SU-DHL-6 (cell line): ENCODE measurements at regions not wholly inside any gene's neighbourhood (a gene's known extent, or its start where the extent isn't known, plus 50 kb on each side); places are given as distances from the start of the nearest gene placed in this dataset.
A peak's percentile ranks its signal among the peaks of the same experiment; 100 is the strongest.

ENCODE experiments used
- H2AFZ ChIP-seq: fragments of 200-600 bp; sonication (generic); 2 replicates; pipeline ENCODE4 v1.6.1; 2014; ENCODE audit warnings: low read depth, mild to moderate bottlenecking, moderate library complexity, mixed read lengths, antibody characterized with exemption, low read length; ENCODE audit not compliant: severe bottlenecking
- H3F3A ChIP-seq: fragments of 200-600 bp; shearing (Covaris generic); 2 replicates; pipeline ENCODE4 v1.6.0; 2016; ENCODE audit warnings: antibody characterized with exemption, mild to moderate bottlenecking; ENCODE audit not compliant: insufficient read depth
- H3K27ac ChIP-seq: fragments of 200-600 bp; sonication (generic); 2 replicates; pipeline ENCODE4 v1.5.1; 2016; ENCODE audit warnings: low read depth, mild to moderate bottlenecking, low read length, moderate library complexity, mixed read lengths
- H3K27me3 ChIP-seq: fragments of 200-600 bp; sonication (generic), shearing (Covaris generic); 2 replicates; pipeline ENCODE4 v1.6.0; 2014; ENCODE audit warnings: mild to moderate bottlenecking, low read length
- H3K36me3 ChIP-seq: fragments of 200-600 bp; sonication (generic); 2 replicates; pipeline ENCODE4 v1.6.1; 2014; ENCODE audit warnings: mild to moderate bottlenecking, low read length, mixed read lengths
- H3K4me2 ChIP-seq: fragments of 300-600, 200-600 bp; shearing (Covaris generic), sonication (generic); 2 replicates; pipeline ENCODE4 v1.6.0; 2014; ENCODE audit warnings: low read length, low read depth, mild to moderate bottlenecking; ENCODE audit not compliant: poor library complexity, severe bottlenecking
- H3K4me3 ChIP-seq: fragments of 200-600 bp; sonication (generic); 2 replicates; pipeline ENCODE4 v1.5.1; 2014; ENCODE audit warnings: antibody characterized with exemption, low read length, mild to moderate bottlenecking, mixed read lengths; ENCODE audit not compliant: insufficient read depth, poor library complexity, severe bottlenecking
- H3K79me2 ChIP-seq: fragments of 200-600 bp; sonication (generic); 2 replicates; pipeline ENCODE4 v1.6.1; 2014; ENCODE audit warnings: mild to moderate bottlenecking, low read length, moderate library complexity; ENCODE audit not compliant: insufficient read depth
- H3K9ac ChIP-seq: fragments of 200-600 bp; sonication (generic); 2 replicates; pipeline ENCODE4 v1.7.0; 2014; ENCODE audit warnings: mild to moderate bottlenecking, low read length
- H3K9me2 ChIP-seq: fragments of 200-600 bp; sonication (generic); replicated peaks from 2 replicates; pipeline ENCODE4 v1.6.1; 2014; ENCODE audit warnings: low read length; ENCODE audit not compliant: insufficient read depth
- H3K9me3 ChIP-seq: fragments of 200-600 bp; sonication (generic); 2 replicates; pipeline ENCODE4 v1.6.1; 2014; ENCODE audit warnings: low read length, mixed read lengths; ENCODE audit not compliant: insufficient read depth
- H4K20me1 ChIP-seq: fragments of 200-600 bp; sonication (generic); 2 replicates; pipeline ENCODE4 v1.6.1; 2014; ENCODE audit warnings: low read depth, mild to moderate bottlenecking, antibody characterized with exemption, low read length, moderate library complexity, mixed read lengths
- CTCF ChIP-seq: fragments of 200-600 bp; sonication (generic); IDR thresholded peaks from one replicate; pipeline ENCODE4 v1.5.1; 2017; ENCODE audit warnings: antibody characterized with exemption, mild to moderate bottlenecking, low read length, moderate library complexity; ENCODE audit not compliant: insufficient read depth, poor library complexity, severe bottlenecking
- EZH2phosphoT487 ChIP-seq: fragments of 200-600 bp; sonication (generic), shearing (Covaris generic); conservative IDR thresholded peaks from 2 replicates; pipeline ENCODE4 v1.6.1; 2018; ENCODE audit warnings: mild to moderate bottlenecking, antibody characterized with exemption, low read length, moderate library complexity, mixed read lengths

- H3K4me2 ChIP-seq, result peak overlapping the region; percentile 18
- H3K27me3 ChIP-seq, result no peaks in the 10 kb centered on the region
- peak overlapping the region; percentile 51 for H3K27ac ChIP-seq
- no peaks in the 10 kb centered on the region for H4K20me1 ChIP-seq
- peak overlapping the region; percentile 60 for H2AFZ ChIP-seq
- H3K9me2 ChIP-seq, result no peaks in the 10 kb centered on the region
- no peak overlapping the region for H3K4me3 ChIP-seq
- TF ChIP-seq EZH2phosphoT487, result no peak
- no peak for TF ChIP-seq CTCF
- H3K9ac ChIP-seq, result no peak overlapping the region
- no peaks in the 10 kb centered on the region for H3K9me3 ChIP-seq
- no peaks in the 10 kb centered on the region for H3K79me2 ChIP-seq
- 0 out of 2 replicates have a peak, but pooled peaks cover 3% of the 10 kb centered on the region for H3K36me3 ChIP-seq
- 0 out of 2 replicates have a peak, but pooled peaks cover 4% of the 10 kb centered on the region for H3F3A ChIP-seq
Observed at GRCh38 chr21:25097648-25098047, 509.6 kb downstream of the MRPL39 start.

DNA sequence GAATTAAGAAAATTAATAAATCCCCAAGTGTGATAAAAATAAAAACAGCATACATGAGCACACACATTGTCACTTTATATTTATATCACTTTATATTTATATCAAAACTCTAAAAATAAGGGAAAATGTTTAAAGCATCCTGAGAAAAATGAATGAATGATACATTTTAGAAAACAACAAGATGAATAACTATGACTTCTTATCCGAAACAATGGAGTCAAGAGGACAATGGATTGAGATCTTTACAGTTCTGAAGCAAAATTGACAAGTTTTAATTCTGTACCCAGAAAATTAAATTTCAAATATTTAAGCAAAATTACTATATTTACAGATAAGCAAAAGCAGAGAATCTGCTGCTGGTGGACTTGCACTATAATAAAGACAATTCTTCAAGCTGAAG lies 512.6 kb downstream of the MRPL39 start:
- H4K20me1 ChIP-seq, result no peaks in the 10 kb centered on the region
- H3K27me3 ChIP-seq, result no peaks in the 10 kb centered on the region
- H3K36me3 ChIP-seq, result 0 out of 2 replicates have a peak, but pooled peaks cover 3% of the 10 kb centered on the region
- no peaks in the 10 kb centered on the region for H3K9me3 ChIP-seq
- H3K4me3 ChIP-seq, result no peak overlapping the region
- H3K4me2 ChIP-seq, result no peak overlapping the region
- H2AFZ ChIP-seq, result no peak overlapping the region
- H3F3A ChIP-seq, result 0 out of 2 replicates have a peak, but pooled peaks cover 4% of the 10 kb centered on the region
- no peak overlapping the region for H3K9ac ChIP-seq
- TF ChIP-seq CTCF (no peak), EZH2phosphoT487 (no peak)
- no peaks in the 10 kb centered on the region for H3K9me2 ChIP-seq
- no peaks in the 10 kb centered on the region for H3K79me2 ChIP-seq
- no peak overlapping the region for H3K27ac ChIP-seq

DNA sequence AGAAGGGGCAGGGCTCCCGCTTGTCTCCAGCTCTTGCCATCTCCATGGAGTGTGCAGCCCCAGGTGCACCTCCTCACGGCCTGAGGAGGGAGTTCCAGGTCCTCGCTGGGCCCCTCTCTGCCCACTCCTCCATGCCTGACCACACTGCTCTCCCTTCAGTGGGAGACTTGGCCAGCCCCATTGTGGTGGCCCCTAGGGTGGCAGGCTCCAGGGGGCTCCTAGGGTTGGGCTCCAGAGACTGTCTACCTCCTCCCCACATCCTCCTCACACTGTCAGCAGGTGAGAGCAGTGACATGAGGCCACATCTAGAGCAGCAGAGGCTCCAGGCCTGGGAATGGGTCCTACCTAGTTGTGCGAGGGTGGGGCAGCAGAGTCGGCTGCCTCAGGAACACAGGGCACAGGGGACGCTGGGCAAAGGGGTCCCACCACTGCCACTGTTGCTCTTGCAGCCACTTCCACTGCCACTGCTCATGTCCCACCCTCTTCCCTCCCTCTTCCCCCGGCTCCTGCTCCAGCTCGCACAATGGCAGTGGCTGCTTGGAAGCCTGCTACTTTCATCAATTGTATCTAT lies 514.8 kb downstream of the MRPL39 start:
- no peak overlapping the region for H3K4me2 ChIP-seq
- no peaks in the 10 kb centered on the region for H3K79me2 ChIP-seq
- no peaks in the 10 kb centered on the region for H3F3A ChIP-seq
- no peaks in the 10 kb centered on the region for H3K9me3 ChIP-seq
- no peaks in the 10 kb centered on the region for H3K27me3 ChIP-seq
- TF ChIP-seq EZH2phosphoT487 (no peak), CTCF (no peak)
- no peaks in the 10 kb centered on the region for H3K9me2 ChIP-seq
- H3K9ac ChIP-seq, result no peak overlapping the region
- H3K36me3 ChIP-seq, result 0 out of 2 replicates have a peak, but pooled peaks cover 3% of the 10 kb centered on the region
- no peak overlapping the region for H3K4me3 ChIP-seq
- H2AFZ ChIP-seq, result no peak overlapping the region
- H4K20me1 ChIP-seq, result no peaks in the 10 kb centered on the region
- no peak overlapping the region for H3K27ac ChIP-seq
